ENCODE measurements at regions not wholly inside any gene's neighbourhood (a gene's known extent, or its start where the extent isn't known, plus 50 kb on each side); places are given as distances from the start of the nearest gene placed in this dataset.

DNA sequence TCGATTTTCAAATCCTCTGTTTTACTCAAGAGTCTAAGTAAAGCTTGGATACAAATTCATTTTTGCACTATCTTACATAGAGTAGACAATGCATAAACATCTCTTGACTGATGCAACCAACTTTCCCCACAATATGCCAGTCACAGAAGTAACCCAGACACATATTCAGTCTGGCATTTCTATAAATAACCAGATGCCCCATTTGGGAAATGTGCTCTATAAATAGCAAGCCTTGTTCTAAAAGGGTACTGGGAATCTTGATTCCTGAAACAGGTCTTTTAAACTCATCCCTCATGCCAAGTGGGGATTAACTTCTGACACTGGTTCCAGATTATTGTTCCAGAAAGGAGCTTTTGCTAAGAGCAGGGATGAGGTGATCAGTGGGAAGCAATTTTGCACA lies 411.7 kb downstream of the EPM2A start:
- H3K27me3 Mint-ChIP-seq = peaks cover 11% of the 10 kb centered on the region
- TF ChIP-seq, protein P1, sequence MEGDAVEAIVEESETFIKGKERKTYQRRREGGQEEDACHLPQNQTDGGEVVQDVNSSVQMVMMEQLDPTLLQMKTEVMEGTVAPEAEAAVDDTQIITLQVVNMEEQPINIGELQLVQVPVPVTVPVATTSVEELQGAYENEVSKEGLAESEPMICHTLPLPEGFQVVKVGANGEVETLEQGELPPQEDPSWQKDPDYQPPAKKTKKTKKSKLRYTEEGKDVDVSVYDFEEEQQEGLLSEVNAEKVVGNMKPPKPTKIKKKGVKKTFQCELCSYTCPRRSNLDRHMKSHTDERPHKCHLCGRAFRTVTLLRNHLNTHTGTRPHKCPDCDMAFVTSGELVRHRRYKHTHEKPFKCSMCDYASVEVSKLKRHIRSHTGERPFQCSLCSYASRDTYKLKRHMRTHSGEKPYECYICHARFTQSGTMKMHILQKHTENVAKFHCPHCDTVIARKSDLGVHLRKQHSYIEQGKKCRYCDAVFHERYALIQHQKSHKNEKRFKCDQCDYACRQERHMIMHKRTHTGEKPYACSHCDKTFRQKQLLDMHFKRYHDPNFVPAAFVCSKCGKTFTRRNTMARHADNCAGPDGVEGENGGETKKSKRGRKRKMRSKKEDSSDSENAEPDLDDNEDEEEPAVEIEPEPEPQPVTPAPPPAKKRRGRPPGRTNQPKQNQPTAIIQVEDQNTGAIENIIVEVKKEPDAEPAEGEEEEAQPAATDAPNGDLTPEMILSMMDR (IDR thresholded peaks at IDR 0.05) = no peak
- intact Hi-C loops (cut with micrococcal nuclease) = no loop called here
- H3K36me3 Mint-ChIP-seq (ENCODE audit: low read depth) = no peaks in the 10 kb centered on the region
- ChIA-PET POLR2A (no interaction called here), CTCF (no interaction called here)
- no peaks in the 10 kb centered on the region for H3K9me3 Mint-ChIP-seq
- H3K4me3 Mint-ChIP-seq = no peak overlapping the region
- ATAC-seq (ENCODE audit: low read depth) (no peak), DNase-seq (no peak)
- H3K27ac Mint-ChIP-seq = no peak overlapping the region
- H3K4me1 Mint-ChIP-seq = no peaks in the 10 kb centered on the region

DNA sequence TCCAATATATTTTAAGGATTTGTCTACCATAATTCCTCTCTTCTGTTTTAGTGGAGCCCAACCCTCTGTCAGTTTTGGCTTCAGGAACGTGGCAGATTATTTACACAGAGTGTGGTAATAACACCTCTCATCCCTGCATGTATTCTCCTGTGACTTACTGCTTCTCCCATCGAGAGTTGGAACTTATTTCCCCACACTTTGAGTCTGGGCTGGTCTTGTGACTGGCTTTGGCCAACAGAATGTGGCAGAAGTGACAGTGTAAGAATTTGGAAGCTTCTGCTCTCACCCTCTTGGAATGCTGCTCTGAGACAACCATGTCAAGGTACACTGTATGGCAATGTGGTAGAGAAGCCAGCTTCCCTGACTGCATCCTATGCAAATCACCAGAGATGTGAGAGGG lies 407.7 kb downstream of the EPM2A start:
- Mint-ChIP-seq H3K4me1 (no peaks in the 10 kb centered on the region), H3K4me3 (no peak overlapping the region), H3K9me3 (no peaks in the 10 kb centered on the region), H3K36me3 (ENCODE audit: low read depth) (no peaks in the 10 kb centered on the region), H3K27ac (no peak overlapping the region), H3K27me3 (peaks cover 8% of the 10 kb centered on the region)
- intact Hi-C loops (cut with micrococcal nuclease) = no loop called here
- POLR2A ChIA-PET = no interaction called here
- CTCF ChIA-PET = no interaction called here
- TF ChIP-seq, protein P1 (IDR thresholded peaks at IDR 0.05) = no peak
- DNase-seq = no peak
- ATAC-seq (ENCODE audit: low read depth) = no peak

DNA sequence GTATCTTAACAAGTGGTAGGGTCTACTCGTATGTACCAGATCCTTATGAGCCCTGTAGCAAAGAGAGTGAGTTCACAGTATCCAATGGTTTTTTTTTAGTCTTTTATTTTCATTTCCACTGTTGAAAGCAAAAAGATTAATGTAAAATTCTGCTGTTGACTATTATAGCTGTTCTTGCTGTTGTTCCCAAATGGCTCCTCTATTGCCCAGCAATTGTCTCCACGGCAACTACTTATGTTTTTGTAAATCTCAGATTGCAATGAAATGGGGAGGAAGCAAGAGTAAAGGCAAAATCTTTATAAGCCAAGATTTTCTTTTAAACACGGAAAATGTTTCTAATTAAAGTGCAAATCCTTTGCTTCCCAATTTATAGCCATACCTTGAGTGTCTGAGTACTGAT lies 406.1 kb downstream of the EPM2A start:
- Mint-ChIP-seq H3K4me3 (no peak overlapping the region), H3K36me3 (ENCODE audit: low read depth) (no peaks in the 10 kb centered on the region), H3K27ac (no peak overlapping the region), H3K9me3 (no peaks in the 10 kb centered on the region), H3K4me1 (no peaks in the 10 kb centered on the region), H3K27me3 (peaks cover 2% of the 10 kb centered on the region)
- ChIA-PET CTCF (no interaction called here), POLR2A (no interaction called here)
- DNase-seq (no peak), ATAC-seq (ENCODE audit: low read depth) (no peak)
- intact Hi-C loops (cut with micrococcal nuclease) = no loop called here
- TF ChIP-seq, protein P1 (IDR thresholded peaks at IDR 0.05) = no peak

DNA sequence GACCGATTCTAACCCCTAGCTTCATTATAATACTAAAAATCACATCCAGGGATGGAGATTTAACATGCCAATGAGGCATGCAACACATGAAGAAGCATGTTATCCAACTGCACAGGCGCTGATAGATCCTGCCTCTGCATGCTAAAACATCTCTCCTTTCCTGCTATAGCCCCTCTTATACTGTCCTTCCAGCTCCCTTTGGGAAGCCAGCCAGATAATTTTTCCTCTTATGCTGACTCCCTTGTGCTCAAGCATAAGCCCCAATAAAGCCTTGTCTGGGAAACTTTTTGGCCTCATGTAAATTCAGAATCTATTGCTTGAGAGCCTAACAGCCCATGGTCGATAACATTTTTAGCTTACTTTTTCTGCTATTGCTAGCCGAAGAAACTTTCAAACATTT lies 404.3 kb downstream of the EPM2A start:
- TF ChIP-seq, protein P1 (IDR thresholded peaks at IDR 0.05) = no peak
- Mint-ChIP-seq H3K4me1 (no peaks in the 10 kb centered on the region), H3K4me3 (no peak overlapping the region), H3K36me3 (ENCODE audit: low read depth) (no peaks in the 10 kb centered on the region), H3K9me3 (no peaks in the 10 kb centered on the region), H3K27ac (no peak overlapping the region), H3K27me3 (no peaks in the 10 kb centered on the region)
- ChIA-PET CTCF (no interaction called here), POLR2A (no interaction called here)
- DNase-seq (no peak), ATAC-seq (ENCODE audit: low read depth) (no peak)
- intact Hi-C loops (cut with micrococcal nuclease) = no loop called here

DNA sequence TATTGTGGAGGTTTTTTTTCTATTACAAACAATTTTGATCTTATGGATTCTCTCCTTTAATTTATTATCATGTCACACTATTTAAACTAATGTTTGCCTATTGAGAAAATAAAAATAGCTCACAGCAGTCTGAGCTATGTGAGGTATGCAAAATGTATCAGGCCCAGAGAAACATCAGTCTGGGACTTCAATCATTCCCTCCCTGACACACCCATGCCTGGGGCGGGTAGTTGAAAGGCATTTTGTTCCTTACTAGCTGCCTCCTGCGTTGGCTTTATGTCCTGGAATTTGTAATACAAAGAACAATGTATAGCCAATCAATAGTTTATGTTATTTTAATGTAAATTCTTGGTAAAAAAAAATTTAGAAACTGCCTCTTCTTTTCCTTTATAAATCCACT lies 403.3 kb downstream of the EPM2A start:
- H3K36me3 Mint-ChIP-seq (ENCODE audit: low read depth) = no peaks in the 10 kb centered on the region

More for the DNA sequence above, 403.3 kb downstream of the EPM2A start:
- no peak for DNase-seq
- ATAC-seq (ENCODE audit: low read depth) = no peak
- TF ChIP-seq, protein P1 (IDR thresholded peaks at IDR 0.05) = no peak
- Mint-ChIP-seq H3K9me3 (no peaks in the 10 kb centered on the region), H3K4me1 (no peaks in the 10 kb centered on the region), H3K27ac (no peak overlapping the region), H3K27me3 (no peaks in the 10 kb centered on the region), H3K4me3 (no peak overlapping the region)
- ChIA-PET CTCF (no interaction called here), POLR2A (no interaction called here)
- intact Hi-C loops (cut with micrococcal nuclease) = no loop called here
